ENCODE measurements at regions not wholly inside any gene's neighbourhood (a gene's known extent, or its start where the extent isn't known, plus 50 kb on each side); places are given as distances from the start of the nearest gene placed in this dataset.

GRCh38 chr18:78659748-78660147, 319.9 kb upstream of the SALL3 start:
- 56% methylated on average over 16 of the region's 16 CpGs for WGBS
- Histone ChIP-seq H3K4ac (ENCODE audit: low read depth in 1 of 2, low read length in 2 of 2) (no peak overlapping the region), H3K4me2 (ENCODE audit: low read length, poor library complexity, severe bottlenecking) (no peak overlapping the region), H3K79me1 (replicated peaks; ENCODE audit: low read length, poor library complexity, severe bottlenecking) (no peaks in the 10 kb centered on the region), H3K9me3 (ENCODE audit: control insufficient read depth, low read length) (no peaks in the 10 kb centered on the region), H2BK120ac (ENCODE audit: low read depth, low read length) (no peak overlapping the region), H2BK5ac (ENCODE audit: low read depth, low read length, poor library complexity, severe bottlenecking) (no peak overlapping the region), H3K18ac (ENCODE audit: low read depth in 1 of 2, low read length in 2 of 2) (no peak overlapping the region), H2BK15ac (ENCODE audit: low read depth, poor library complexity, severe bottlenecking) (no peak overlapping the region), H4K8ac (ENCODE audit: low read length) (no peak overlapping the region), H3K23ac (ENCODE audit: low read length in 2 of 2) (no peak overlapping the region), H3K27me3 (ENCODE audit: control insufficient read depth in 1 of 2, insufficient read depth in 1 of 2, low read length in 2 of 2) (no peaks in the 10 kb centered on the region), H2AK5ac (ENCODE audit: low read length, severe bottlenecking) (no peak overlapping the region), H3K9ac (ENCODE audit: low read length) (no peak overlapping the region), H3K27ac (ENCODE audit: low read length, poor library complexity, severe bottlenecking) (no peak overlapping the region), H2BK12ac (ENCODE audit: low read length in 2 of 2) (no peak overlapping the region), H3K4me1 (ENCODE audit: control insufficient read depth, insufficient read depth, low read depth, low read length) (no peaks in the 10 kb centered on the region), H3K36me3 (ENCODE audit: control insufficient read depth in 1 of 2, insufficient read depth in 2 of 2, low read depth in 1 of 2, low read length in 2 of 2) (no peaks in the 10 kb centered on the region), H2AFZ (ENCODE audit: low read depth, low read length) (no peak overlapping the region), H3K4me3 (ENCODE audit: insufficient read depth in 1 of 2, low read depth in 1 of 2, low read length in 2 of 2) (no peak overlapping the region), H4K91ac (ENCODE audit: low read length) (no peak overlapping the region), H3K14ac (ENCODE audit: low read length in 2 of 2) (no peak overlapping the region)
- DNase-seq, result no peak

- Histone ChIP-seq H3K4ac (ENCODE audit: low read depth in 1 of 2, low read length in 2 of 2) (no peak overlapping the region), H3K14ac (ENCODE audit: low read length in 2 of 2) (no peak overlapping the region), H2BK120ac (ENCODE audit: low read depth, low read length) (no peak overlapping the region), H3K18ac (ENCODE audit: low read depth in 1 of 2, low read length in 2 of 2) (no peak overlapping the region), H3K4me3 (ENCODE audit: insufficient read depth in 1 of 2, low read depth in 1 of 2, low read length in 2 of 2) (no peak overlapping the region), H2AK5ac (ENCODE audit: low read length, severe bottlenecking) (no peak overlapping the region), H4K91ac (ENCODE audit: low read length) (no peak overlapping the region), H3K79me1 (replicated peaks; ENCODE audit: low read length, poor library complexity, severe bottlenecking) (no peaks in the 10 kb centered on the region), H3K9ac (ENCODE audit: low read length) (no peak overlapping the region), H2BK12ac (ENCODE audit: low read length in 2 of 2) (no peak overlapping the region), H3K23ac (ENCODE audit: low read length in 2 of 2) (no peak overlapping the region), H2AFZ (ENCODE audit: low read depth, low read length) (no peak overlapping the region), H3K4me2 (ENCODE audit: low read length, poor library complexity, severe bottlenecking) (no peak overlapping the region), H3K36me3 (ENCODE audit: control insufficient read depth in 1 of 2, insufficient read depth in 2 of 2, low read depth in 1 of 2, low read length in 2 of 2) (no peaks in the 10 kb centered on the region), H3K4me1 (ENCODE audit: control insufficient read depth, insufficient read depth, low read depth, low read length) (no peaks in the 10 kb centered on the region), H3K9me3 (ENCODE audit: control insufficient read depth, low read length) (no peaks in the 10 kb centered on the region), H2BK5ac (ENCODE audit: low read depth, low read length, poor library complexity, severe bottlenecking) (no peak overlapping the region), H3K27ac (ENCODE audit: low read length, poor library complexity, severe bottlenecking) (no peak overlapping the region), H4K8ac (ENCODE audit: low read length) (no peak overlapping the region), H2BK15ac (ENCODE audit: low read depth, poor library complexity, severe bottlenecking) (no peak overlapping the region), H3K27me3 (ENCODE audit: control insufficient read depth in 1 of 2, insufficient read depth in 1 of 2, low read length in 2 of 2) (no peaks in the 10 kb centered on the region)
- DNase-seq, result no peak
- WGBS, result 66% methylated on average over 9 of the region's 10 CpGs
These were observed 319.3 kb upstream of the SALL3 start for GRCh38 chr18:78660311-78660710.

GRCh38 chr18:78661316-78661715, 318.3 kb upstream of the SALL3 start:
- Histone ChIP-seq H3K79me1 (replicated peaks; ENCODE audit: low read length, poor library complexity, severe bottlenecking) (no peaks in the 10 kb centered on the region), H3K4ac (ENCODE audit: low read depth in 1 of 2, low read length in 2 of 2) (no peak overlapping the region), H3K36me3 (ENCODE audit: control insufficient read depth in 1 of 2, insufficient read depth in 2 of 2, low read depth in 1 of 2, low read length in 2 of 2) (no peaks in the 10 kb centered on the region), H2BK15ac (ENCODE audit: low read depth, poor library complexity, severe bottlenecking) (no peak overlapping the region), H4K91ac (ENCODE audit: low read length) (no peak overlapping the region), H3K14ac (ENCODE audit: low read length in 2 of 2) (no peak overlapping the region), H3K18ac (ENCODE audit: low read depth in 1 of 2, low read length in 2 of 2) (no peak overlapping the region), H3K9ac (ENCODE audit: low read length) (no peak overlapping the region), H3K27me3 (ENCODE audit: control insufficient read depth in 1 of 2, insufficient read depth in 1 of 2, low read length in 2 of 2) (no peaks in the 10 kb centered on the region), H3K23ac (ENCODE audit: low read length in 2 of 2) (no peak overlapping the region), H2BK5ac (ENCODE audit: low read depth, low read length, poor library complexity, severe bottlenecking) (no peak overlapping the region), H3K27ac (ENCODE audit: low read length, poor library complexity, severe bottlenecking) (no peak overlapping the region), H3K4me2 (ENCODE audit: low read length, poor library complexity, severe bottlenecking) (no peak overlapping the region), H2AFZ (ENCODE audit: low read depth, low read length) (no peak overlapping the region), H2AK5ac (ENCODE audit: low read length, severe bottlenecking) (no peak overlapping the region), H2BK120ac (ENCODE audit: low read depth, low read length) (no peak overlapping the region), H4K8ac (ENCODE audit: low read length) (no peak overlapping the region), H2BK12ac (ENCODE audit: low read length in 2 of 2) (no peak overlapping the region), H3K4me3 (ENCODE audit: insufficient read depth in 1 of 2, low read depth in 1 of 2, low read length in 2 of 2) (no peak overlapping the region), H3K4me1 (ENCODE audit: control insufficient read depth, insufficient read depth, low read depth, low read length) (no peaks in the 10 kb centered on the region), H3K9me3 (ENCODE audit: control insufficient read depth, low read length) (no peaks in the 10 kb centered on the region)
- WGBS, result 84% methylated on average over 6 of the region's 9 CpGs
- no peak for DNase-seq

GRCh38 chr18:78662879-78663278, 316.7 kb upstream of the SALL3 start:
- Histone ChIP-seq H2AK5ac (ENCODE audit: low read length, severe bottlenecking) (no peak overlapping the region), H2AFZ (ENCODE audit: low read depth, low read length) (no peak overlapping the region), H4K8ac (ENCODE audit: low read length) (no peak overlapping the region), H2BK12ac (ENCODE audit: low read length in 2 of 2) (no peak overlapping the region), H2BK5ac (ENCODE audit: low read depth, low read length, poor library complexity, severe bottlenecking) (no peak overlapping the region), H3K9ac (ENCODE audit: low read length) (no peak overlapping the region), H3K79me1 (replicated peaks; ENCODE audit: low read length, poor library complexity, severe bottlenecking) (no peaks in the 10 kb centered on the region), H2BK120ac (ENCODE audit: low read depth, low read length) (no peak overlapping the region), H3K27me3 (ENCODE audit: control insufficient read depth in 1 of 2, insufficient read depth in 1 of 2, low read length in 2 of 2) (no peaks in the 10 kb centered on the region), H3K23ac (ENCODE audit: low read length in 2 of 2) (no peak overlapping the region), H3K14ac (ENCODE audit: low read length in 2 of 2) (no peak overlapping the region), H3K18ac (ENCODE audit: low read depth in 1 of 2, low read length in 2 of 2) (no peak overlapping the region), H3K27ac (ENCODE audit: low read length, poor library complexity, severe bottlenecking) (no peak overlapping the region), H3K4me2 (ENCODE audit: low read length, poor library complexity, severe bottlenecking) (no peak overlapping the region), H3K4me3 (ENCODE audit: insufficient read depth in 1 of 2, low read depth in 1 of 2, low read length in 2 of 2) (no peak overlapping the region), H3K9me3 (ENCODE audit: control insufficient read depth, low read length) (no peaks in the 10 kb centered on the region), H3K36me3 (ENCODE audit: control insufficient read depth in 1 of 2, insufficient read depth in 2 of 2, low read depth in 1 of 2, low read length in 2 of 2) (no peaks in the 10 kb centered on the region), H3K4me1 (ENCODE audit: control insufficient read depth, insufficient read depth, low read depth, low read length) (no peaks in the 10 kb centered on the region), H2BK15ac (ENCODE audit: low read depth, poor library complexity, severe bottlenecking) (no peak overlapping the region), H3K4ac (ENCODE audit: low read depth in 1 of 2, low read length in 2 of 2) (no peak overlapping the region), H4K91ac (ENCODE audit: low read length) (no peak overlapping the region)
- WGBS, result 77% methylated on average over 4 of the region's 9 CpGs
- no peak for DNase-seq

Data from mesenchymal stem cell (in vitro differentiated cells and primary cell).